AML-193 (cell line): ENCODE measurements at regions not wholly inside any gene's neighbourhood (a gene's known extent, or its start where the extent isn't known, plus 50 kb on each side); places are given as distances from the start of the nearest gene placed in this dataset.

Source experiments
- DNase-seq, 2 experiments: peaks; one replicate each; lab custom pipeline; 2025; lab: John Stamatoyannopoulos, UW

- DNase-seq, result no peak
Measured at GRCh38 chr19:34305221-34306083, 51.1 kb downstream of the GARRE1 start.

- no peak for DNase-seq
Measured at GRCh38 chr19:34306213-34306661, 51.9 kb downstream of the GARRE1 start.

GRCh38 chr19:34306824-34307223 lies 52.5 kb downstream of the GARRE1 start:
- DNase-seq, result no peak

GRCh38 chr19:34308381-34309367 lies 54.3 kb downstream of the GARRE1 start:
- DNase-seq, result peak in 1 of 2 experiments; percentile 4

GRCh38 chr19:34309368-34310138 lies 55.2 kb downstream of the GARRE1 start:
- no peak for DNase-seq

- DNase-seq, result no peak
Measured at GRCh38 chr19:34310494-34310981, 54.5 kb upstream of the GPI start.

GRCh38 chr19:34313188-34313587 lies 51.8 kb upstream of the GPI start:
- no peak for DNase-seq

- no peak for DNase-seq
Measured at GRCh38 chr19:34314437-34315313, 50.3 kb upstream of the GPI start.
